ENCODE measurements at regions not wholly inside any gene's neighbourhood (a gene's known extent, or its start where the extent isn't known, plus 50 kb on each side); places are given as distances from the start of the nearest gene placed in this dataset.

GRCh38 chr1:2909797-2910196 is 108.3 kb upstream of the TTC34 start:
- intact Hi-C loops (cut with micrococcal nuclease), result no loop called here
- TF ChIP-seq CTCF (IDR thresholded peaks at IDR 0.05; ENCODE audit: unreplicated experiment), result no peak
- POLR2A ChIA-PET, result no interaction called here
- Mint-ChIP-seq H3K9me3 (ENCODE audit: unreplicated experiment) (no peaks in the 10 kb centered on the region), H3K4me3 (ENCODE audit: unreplicated experiment) (no peak overlapping the region), H3K27ac (ENCODE audit: low read depth, unreplicated experiment) (no peak overlapping the region), H3K4me1 (ENCODE audit: insufficient read depth, unreplicated experiment) (no peaks in the 10 kb centered on the region), H3K27me3 (ENCODE audit: insufficient read depth, unreplicated experiment) (no peaks in the 10 kb centered on the region), H3K36me3 (ENCODE audit: insufficient read depth, unreplicated experiment) (no peaks in the 10 kb centered on the region)
- CTCF ChIA-PET, result no interaction called here
- no peak for DNase-seq (ENCODE audit: unreplicated experiment)
- no TSS peak for BruUV-seq (replicated peaks)

GRCh38 chr1:2910211-2910610 is 108.7 kb upstream of the TTC34 start:
- Mint-ChIP-seq H3K4me1 (ENCODE audit: insufficient read depth, unreplicated experiment) (no peaks in the 10 kb centered on the region), H3K27me3 (ENCODE audit: insufficient read depth, unreplicated experiment) (no peaks in the 10 kb centered on the region), H3K27ac (ENCODE audit: low read depth, unreplicated experiment) (no peak overlapping the region), H3K9me3 (ENCODE audit: unreplicated experiment) (peaks cover 1% of the 10 kb centered on the region), H3K36me3 (ENCODE audit: insufficient read depth, unreplicated experiment) (no peaks in the 10 kb centered on the region), H3K4me3 (ENCODE audit: unreplicated experiment) (no peak overlapping the region)
- ChIA-PET POLR2A (no interaction called here), CTCF (no interaction called here)
- intact Hi-C loops (cut with micrococcal nuclease), result no loop called here
- no peak for TF ChIP-seq CTCF (IDR thresholded peaks at IDR 0.05; ENCODE audit: unreplicated experiment)
- no peak for DNase-seq (ENCODE audit: unreplicated experiment)
- BruUV-seq (replicated peaks), result no TSS peak

GRCh38 chr1:2911421-2912178 is 109.7 kb upstream of the ACTRT2 start:
- no peak overlapping the region for H3K4me3 Mint-ChIP-seq (ENCODE audit: unreplicated experiment)
- intact Hi-C loops (cut with micrococcal nuclease), result no loop called here
- no peak overlapping the region for H3K27ac Mint-ChIP-seq (ENCODE audit: low read depth, unreplicated experiment)
- BruUV-seq (replicated peaks), result no TSS peak
- ChIA-PET CTCF (no interaction called here), POLR2A (no interaction called here)
- DNase-seq (ENCODE audit: unreplicated experiment), result no peak
- H3K9me3 Mint-ChIP-seq (ENCODE audit: unreplicated experiment), result peaks cover 9% of the 10 kb centered on the region
- TF ChIP-seq CTCF (IDR thresholded peaks at IDR 0.05; ENCODE audit: unreplicated experiment), result no peak
- no peaks in the 10 kb centered on the region for H3K4me1 Mint-ChIP-seq (ENCODE audit: insufficient read depth, unreplicated experiment)
- H3K27me3 Mint-ChIP-seq (ENCODE audit: insufficient read depth, unreplicated experiment), result no peaks in the 10 kb centered on the region
- peaks cover 3% of the 10 kb centered on the region for H3K36me3 Mint-ChIP-seq (ENCODE audit: insufficient read depth, unreplicated experiment)

GRCh38 chr1:2912424-2913061 is 108.7 kb upstream of the ACTRT2 start:
- no peak for TF ChIP-seq CTCF (IDR thresholded peaks at IDR 0.05; ENCODE audit: unreplicated experiment)
- no TSS peak for BruUV-seq (replicated peaks)
- ChIA-PET POLR2A (no interaction called here), CTCF (no interaction called here)
- Mint-ChIP-seq H3K27me3 (ENCODE audit: insufficient read depth, unreplicated experiment) (no peaks in the 10 kb centered on the region), H3K4me1 (ENCODE audit: insufficient read depth, unreplicated experiment) (no peaks in the 10 kb centered on the region), H3K36me3 (ENCODE audit: insufficient read depth, unreplicated experiment) (peaks cover 10% of the 10 kb centered on the region), H3K27ac (ENCODE audit: low read depth, unreplicated experiment) (no peak overlapping the region), H3K4me3 (ENCODE audit: unreplicated experiment) (no peak overlapping the region), H3K9me3 (ENCODE audit: unreplicated experiment) (peaks cover 9% of the 10 kb centered on the region)
- intact Hi-C loops (cut with micrococcal nuclease), result no loop called here
- no peak for DNase-seq (ENCODE audit: unreplicated experiment)

Data from MCF 10A (cell line).